Tibial nerve (tissue), 3 donors: ENCODE measurements at regions not wholly inside any gene's neighbourhood (a gene's known extent, or its start where the extent isn't known, plus 50 kb on each side); places are given as distances from the start of the nearest gene placed in this dataset.

ENCODE experiments used
- POLR2A ChIP-seq, 2 donors: fragments of 450-650 bp; IDR thresholded peaks; one replicate each; pipeline ENCODE4 v1.6.1; 2017; ENCODE audit warnings: antibody characterized with exemption in 2 of 2, mild to moderate bottlenecking in 2 of 2, moderate library complexity in 2 of 2
- TF ChIP-seq, protein P1 (sequence below), 5 experiments: fragments of 200-600 bp in 3 of 5; fragments of 450-650 bp in 2 of 5; sonication (generic) in 3 of 5; IDR thresholded peaks; one replicate each; pipeline ENCODE4 v1.5.1; 2016 to 2019; ENCODE audit warnings: antibody characterized with exemption in 5 of 5, mild to moderate bottlenecking in 3 of 5, moderate library complexity in 2 of 5

DNA sequence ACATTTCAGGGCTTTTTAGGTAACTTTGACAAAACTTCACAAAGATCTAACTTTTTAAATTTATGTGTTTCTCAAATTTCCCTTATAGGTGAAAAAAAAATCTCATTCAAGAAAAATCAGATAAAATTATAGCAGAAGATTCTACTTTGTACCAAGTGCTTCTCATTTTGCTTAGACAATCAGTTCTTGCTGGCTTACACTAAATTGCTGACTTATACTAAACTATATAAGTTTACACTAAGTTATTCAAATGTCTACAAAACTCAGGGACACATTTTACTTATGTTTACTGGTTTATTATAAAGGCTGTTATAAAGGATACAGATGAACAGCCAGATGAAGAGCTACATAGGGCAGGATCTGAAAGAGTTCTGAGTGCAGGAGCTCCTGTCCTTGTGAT is 195.1 kb downstream of the ZPLD1 start:
- no peak for TF ChIP-seq POLR2A (IDR thresholded peaks at IDR 0.05)
- TF ChIP-seq, protein P1, sequence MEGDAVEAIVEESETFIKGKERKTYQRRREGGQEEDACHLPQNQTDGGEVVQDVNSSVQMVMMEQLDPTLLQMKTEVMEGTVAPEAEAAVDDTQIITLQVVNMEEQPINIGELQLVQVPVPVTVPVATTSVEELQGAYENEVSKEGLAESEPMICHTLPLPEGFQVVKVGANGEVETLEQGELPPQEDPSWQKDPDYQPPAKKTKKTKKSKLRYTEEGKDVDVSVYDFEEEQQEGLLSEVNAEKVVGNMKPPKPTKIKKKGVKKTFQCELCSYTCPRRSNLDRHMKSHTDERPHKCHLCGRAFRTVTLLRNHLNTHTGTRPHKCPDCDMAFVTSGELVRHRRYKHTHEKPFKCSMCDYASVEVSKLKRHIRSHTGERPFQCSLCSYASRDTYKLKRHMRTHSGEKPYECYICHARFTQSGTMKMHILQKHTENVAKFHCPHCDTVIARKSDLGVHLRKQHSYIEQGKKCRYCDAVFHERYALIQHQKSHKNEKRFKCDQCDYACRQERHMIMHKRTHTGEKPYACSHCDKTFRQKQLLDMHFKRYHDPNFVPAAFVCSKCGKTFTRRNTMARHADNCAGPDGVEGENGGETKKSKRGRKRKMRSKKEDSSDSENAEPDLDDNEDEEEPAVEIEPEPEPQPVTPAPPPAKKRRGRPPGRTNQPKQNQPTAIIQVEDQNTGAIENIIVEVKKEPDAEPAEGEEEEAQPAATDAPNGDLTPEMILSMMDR (IDR thresholded peaks at IDR 0.05) = no peak
